ENCODE measurements at regions not wholly inside any gene's neighbourhood (a gene's known extent, or its start where the extent isn't known, plus 50 kb on each side); places are given as distances from the start of the nearest gene placed in this dataset.

DNA sequence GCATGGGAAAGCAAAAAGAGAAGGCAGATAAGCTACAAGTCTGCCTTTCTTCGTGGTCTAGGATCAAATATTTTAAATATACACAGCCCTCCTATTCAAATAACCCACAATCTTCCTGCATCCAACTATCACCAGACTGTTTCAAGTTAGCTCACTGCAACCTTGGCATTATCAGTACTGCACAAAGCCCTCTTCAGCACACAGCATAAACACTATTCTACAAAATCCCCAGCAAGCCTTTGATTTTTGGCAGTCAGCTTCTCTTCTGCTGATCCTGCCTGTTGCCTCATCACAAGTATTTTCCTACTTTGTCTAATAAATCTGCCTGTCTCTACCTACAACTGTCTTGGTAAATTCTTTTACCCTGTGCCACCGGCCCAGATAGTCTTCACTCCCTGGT is 142.9 kb downstream of the COX7C start:
- TF ChIP-seq, protein P1, sequence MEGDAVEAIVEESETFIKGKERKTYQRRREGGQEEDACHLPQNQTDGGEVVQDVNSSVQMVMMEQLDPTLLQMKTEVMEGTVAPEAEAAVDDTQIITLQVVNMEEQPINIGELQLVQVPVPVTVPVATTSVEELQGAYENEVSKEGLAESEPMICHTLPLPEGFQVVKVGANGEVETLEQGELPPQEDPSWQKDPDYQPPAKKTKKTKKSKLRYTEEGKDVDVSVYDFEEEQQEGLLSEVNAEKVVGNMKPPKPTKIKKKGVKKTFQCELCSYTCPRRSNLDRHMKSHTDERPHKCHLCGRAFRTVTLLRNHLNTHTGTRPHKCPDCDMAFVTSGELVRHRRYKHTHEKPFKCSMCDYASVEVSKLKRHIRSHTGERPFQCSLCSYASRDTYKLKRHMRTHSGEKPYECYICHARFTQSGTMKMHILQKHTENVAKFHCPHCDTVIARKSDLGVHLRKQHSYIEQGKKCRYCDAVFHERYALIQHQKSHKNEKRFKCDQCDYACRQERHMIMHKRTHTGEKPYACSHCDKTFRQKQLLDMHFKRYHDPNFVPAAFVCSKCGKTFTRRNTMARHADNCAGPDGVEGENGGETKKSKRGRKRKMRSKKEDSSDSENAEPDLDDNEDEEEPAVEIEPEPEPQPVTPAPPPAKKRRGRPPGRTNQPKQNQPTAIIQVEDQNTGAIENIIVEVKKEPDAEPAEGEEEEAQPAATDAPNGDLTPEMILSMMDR (conservative IDR thresholded peaks at IDR 0.05) = no peak
- TF ChIP-seq ZFX (IDR thresholded peaks at IDR 0.05) = no peak
